ENCODE measurements at regions not wholly inside any gene's neighbourhood (a gene's known extent, or its start where the extent isn't known, plus 50 kb on each side); places are given as distances from the start of the nearest gene placed in this dataset.

DNA sequence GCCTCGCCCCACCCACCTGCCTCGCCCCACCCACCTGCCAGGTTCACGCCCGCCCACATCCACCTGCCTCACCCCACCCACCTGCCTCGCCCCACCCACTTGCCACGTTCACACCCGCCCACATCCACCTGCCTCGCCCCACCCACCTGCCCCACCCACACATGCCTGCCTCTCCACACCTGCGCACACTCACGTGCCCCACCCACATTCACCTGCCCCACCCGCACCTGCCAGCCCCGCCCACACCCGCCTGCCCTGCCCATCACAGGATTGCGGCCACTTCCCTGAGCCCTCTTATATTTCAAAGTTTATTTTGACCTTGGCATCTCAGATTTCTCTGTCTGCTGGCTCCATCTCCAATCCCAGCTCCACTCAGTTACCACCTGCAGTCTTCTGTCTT lies 217.5 kb upstream of the SOX11 start:
- no peak for ATAC-seq (ENCODE audit: low read depth)
- Histone ChIP-seq H3K27ac (ENCODE audit: poor library complexity, severe bottlenecking) (no peak overlapping the region), H3K36me3 (ENCODE audit: low read depth) (no peaks in the 10 kb centered on the region), H3K9me3 (ENCODE audit: severe bottlenecking) (no peaks in the 10 kb centered on the region), H3K27me3 (ENCODE audit: insufficient read depth, poor library complexity, severe bottlenecking) (no peaks in the 10 kb centered on the region), H3K4me3 (ENCODE audit: severe bottlenecking) (no peak overlapping the region), H3K4me1 (ENCODE audit: insufficient read depth, poor library complexity, severe bottlenecking) (no peaks in the 10 kb centered on the region)
- no peak for DNase-seq (ENCODE audit: low spot score)
- TF ChIP-seq, protein P1, sequence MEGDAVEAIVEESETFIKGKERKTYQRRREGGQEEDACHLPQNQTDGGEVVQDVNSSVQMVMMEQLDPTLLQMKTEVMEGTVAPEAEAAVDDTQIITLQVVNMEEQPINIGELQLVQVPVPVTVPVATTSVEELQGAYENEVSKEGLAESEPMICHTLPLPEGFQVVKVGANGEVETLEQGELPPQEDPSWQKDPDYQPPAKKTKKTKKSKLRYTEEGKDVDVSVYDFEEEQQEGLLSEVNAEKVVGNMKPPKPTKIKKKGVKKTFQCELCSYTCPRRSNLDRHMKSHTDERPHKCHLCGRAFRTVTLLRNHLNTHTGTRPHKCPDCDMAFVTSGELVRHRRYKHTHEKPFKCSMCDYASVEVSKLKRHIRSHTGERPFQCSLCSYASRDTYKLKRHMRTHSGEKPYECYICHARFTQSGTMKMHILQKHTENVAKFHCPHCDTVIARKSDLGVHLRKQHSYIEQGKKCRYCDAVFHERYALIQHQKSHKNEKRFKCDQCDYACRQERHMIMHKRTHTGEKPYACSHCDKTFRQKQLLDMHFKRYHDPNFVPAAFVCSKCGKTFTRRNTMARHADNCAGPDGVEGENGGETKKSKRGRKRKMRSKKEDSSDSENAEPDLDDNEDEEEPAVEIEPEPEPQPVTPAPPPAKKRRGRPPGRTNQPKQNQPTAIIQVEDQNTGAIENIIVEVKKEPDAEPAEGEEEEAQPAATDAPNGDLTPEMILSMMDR (IDR thresholded peaks at IDR 0.05; ENCODE audit: poor library complexity, severe bottlenecking), result no peak

DNA sequence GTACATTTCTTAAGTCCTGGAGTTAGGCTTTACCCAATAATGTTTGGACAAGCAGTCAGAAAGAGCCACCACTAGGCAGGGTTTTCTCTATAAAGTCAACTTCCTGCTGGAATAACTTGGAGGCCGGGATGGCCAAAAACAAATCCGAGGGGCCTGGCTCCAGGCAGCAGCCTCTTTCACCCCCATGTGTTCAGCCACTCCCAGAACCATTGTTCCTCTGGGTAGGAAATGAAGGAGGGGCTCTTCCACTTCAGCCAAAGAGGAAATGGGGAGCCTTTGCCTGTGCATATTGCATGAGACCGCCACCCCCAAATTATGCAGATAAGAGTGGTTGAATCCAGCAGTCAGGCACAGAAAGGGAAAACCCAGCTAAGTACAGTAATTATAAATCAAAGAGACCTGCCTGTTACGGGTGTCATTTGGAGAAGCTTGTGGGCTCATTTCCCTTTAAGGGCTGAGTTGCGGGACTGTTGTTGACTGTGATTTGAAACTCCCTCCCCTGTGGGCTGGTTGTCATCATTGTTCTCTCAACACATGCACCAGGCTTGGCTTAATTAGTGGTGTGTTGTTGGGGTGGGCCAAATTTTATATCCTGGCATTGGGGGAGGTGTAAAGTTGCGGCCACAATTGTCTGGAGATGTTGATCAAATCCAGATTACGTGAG lies 212.8 kb upstream of the SOX11 start:
- H3K27ac ChIP-seq (ENCODE audit: poor library complexity, severe bottlenecking), result no peak overlapping the region
- ATAC-seq (ENCODE audit: low read depth) (no peak), DNase-seq (ENCODE audit: low spot score) (no peak)
- no peaks in the 10 kb centered on the region for H3K9me3 ChIP-seq (ENCODE audit: severe bottlenecking)
- H3K27me3 ChIP-seq (ENCODE audit: insufficient read depth, poor library complexity, severe bottlenecking), result no peaks in the 10 kb centered on the region
- no peak overlapping the region for H3K4me3 ChIP-seq (ENCODE audit: severe bottlenecking)
- H3K36me3 ChIP-seq (ENCODE audit: low read depth), result no peaks in the 10 kb centered on the region
- TF ChIP-seq, protein P1 (IDR thresholded peaks at IDR 0.05; ENCODE audit: poor library complexity, severe bottlenecking), result no peak
- no peaks in the 10 kb centered on the region for H3K4me1 ChIP-seq (ENCODE audit: insufficient read depth, poor library complexity, severe bottlenecking)

- DNase-seq (ENCODE audit: low spot score) (no peak), ATAC-seq (ENCODE audit: low read depth) (no peak)
- Histone ChIP-seq H3K4me3 (ENCODE audit: severe bottlenecking) (no peak overlapping the region), H3K36me3 (ENCODE audit: low read depth) (no peaks in the 10 kb centered on the region), H3K27me3 (ENCODE audit: insufficient read depth, poor library complexity, severe bottlenecking) (no peaks in the 10 kb centered on the region), H3K27ac (ENCODE audit: poor library complexity, severe bottlenecking) (no peak overlapping the region), H3K4me1 (ENCODE audit: insufficient read depth, poor library complexity, severe bottlenecking) (no peaks in the 10 kb centered on the region), H3K9me3 (ENCODE audit: severe bottlenecking) (no peaks in the 10 kb centered on the region)
- TF ChIP-seq, protein P1 (IDR thresholded peaks at IDR 0.05; ENCODE audit: poor library complexity, severe bottlenecking), result no peak
Observed at GRCh38 chr2:5482929-5483331, 209.3 kb upstream of the SOX11 start.

DNA sequence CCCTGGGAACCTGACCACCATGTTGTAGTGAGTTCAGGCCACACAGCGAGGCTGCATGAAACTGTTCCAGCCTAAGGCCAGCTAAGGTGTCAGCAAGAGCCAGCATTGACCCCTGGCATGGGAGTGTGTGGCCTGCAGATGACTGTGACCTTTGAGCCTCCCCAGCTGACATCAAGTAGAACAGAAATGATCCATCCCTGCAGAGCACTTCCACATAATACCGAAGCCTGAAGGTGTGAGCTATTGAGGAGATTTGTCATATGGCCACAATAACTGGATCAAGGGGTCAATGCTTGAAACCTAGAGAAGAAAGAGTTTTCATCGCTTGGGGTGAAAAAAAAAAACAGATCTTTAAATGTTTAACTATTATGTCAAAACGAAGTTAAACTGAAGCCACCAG lies 207.3 kb upstream of the SOX11 start:
- no peaks in the 10 kb centered on the region for H3K36me3 ChIP-seq (ENCODE audit: low read depth)
- ATAC-seq (ENCODE audit: low read depth), result no peak
- TF ChIP-seq, protein P1 (IDR thresholded peaks at IDR 0.05; ENCODE audit: poor library complexity, severe bottlenecking), result no peak
- H3K9me3 ChIP-seq (ENCODE audit: severe bottlenecking), result no peaks in the 10 kb centered on the region
- no peaks in the 10 kb centered on the region for H3K27me3 ChIP-seq (ENCODE audit: insufficient read depth, poor library complexity, severe bottlenecking)
- DNase-seq (ENCODE audit: low spot score), result no peak
- H3K4me3 ChIP-seq (ENCODE audit: severe bottlenecking), result no peak overlapping the region
- H3K4me1 ChIP-seq (ENCODE audit: insufficient read depth, poor library complexity, severe bottlenecking), result no peaks in the 10 kb centered on the region
- H3K27ac ChIP-seq (ENCODE audit: poor library complexity, severe bottlenecking), result no peak overlapping the region

- Histone ChIP-seq H3K9me3 (ENCODE audit: severe bottlenecking) (no peaks in the 10 kb centered on the region), H3K4me3 (ENCODE audit: severe bottlenecking) (no peak overlapping the region), H3K27ac (ENCODE audit: poor library complexity, severe bottlenecking) (no peak overlapping the region), H3K4me1 (ENCODE audit: insufficient read depth, poor library complexity, severe bottlenecking) (no peaks in the 10 kb centered on the region), H3K27me3 (ENCODE audit: insufficient read depth, poor library complexity, severe bottlenecking) (no peaks in the 10 kb centered on the region), H3K36me3 (ENCODE audit: low read depth) (no peaks in the 10 kb centered on the region)
- TF ChIP-seq, protein P1 (IDR thresholded peaks at IDR 0.05; ENCODE audit: poor library complexity, severe bottlenecking), result no peak
- no peak for DNase-seq (ENCODE audit: low spot score)
- ATAC-seq (ENCODE audit: low read depth), result no peak
Observed at GRCh38 chr2:5491523-5491922, 200.7 kb upstream of the SOX11 start.
